ENCODE measurements at regions not wholly inside any gene's neighbourhood (a gene's known extent, or its start where the extent isn't known, plus 50 kb on each side); places are given as distances from the start of the nearest gene placed in this dataset.

GRCh38 chr1:29719253-29719652, 482.9 kb downstream of the PTPRU start:
- TF ChIP-seq, protein P1, sequence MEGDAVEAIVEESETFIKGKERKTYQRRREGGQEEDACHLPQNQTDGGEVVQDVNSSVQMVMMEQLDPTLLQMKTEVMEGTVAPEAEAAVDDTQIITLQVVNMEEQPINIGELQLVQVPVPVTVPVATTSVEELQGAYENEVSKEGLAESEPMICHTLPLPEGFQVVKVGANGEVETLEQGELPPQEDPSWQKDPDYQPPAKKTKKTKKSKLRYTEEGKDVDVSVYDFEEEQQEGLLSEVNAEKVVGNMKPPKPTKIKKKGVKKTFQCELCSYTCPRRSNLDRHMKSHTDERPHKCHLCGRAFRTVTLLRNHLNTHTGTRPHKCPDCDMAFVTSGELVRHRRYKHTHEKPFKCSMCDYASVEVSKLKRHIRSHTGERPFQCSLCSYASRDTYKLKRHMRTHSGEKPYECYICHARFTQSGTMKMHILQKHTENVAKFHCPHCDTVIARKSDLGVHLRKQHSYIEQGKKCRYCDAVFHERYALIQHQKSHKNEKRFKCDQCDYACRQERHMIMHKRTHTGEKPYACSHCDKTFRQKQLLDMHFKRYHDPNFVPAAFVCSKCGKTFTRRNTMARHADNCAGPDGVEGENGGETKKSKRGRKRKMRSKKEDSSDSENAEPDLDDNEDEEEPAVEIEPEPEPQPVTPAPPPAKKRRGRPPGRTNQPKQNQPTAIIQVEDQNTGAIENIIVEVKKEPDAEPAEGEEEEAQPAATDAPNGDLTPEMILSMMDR (IDR thresholded peaks at IDR 0.05): no peak
- TF ChIP-seq POLR2A (IDR thresholded peaks at IDR 0.05): no peak
- intact Hi-C loops (cut with DNase I): no loop called here
- H3K36me3 ChIP-seq: no peaks in the 10 kb centered on the region
- H3K4me1 ChIP-seq: no peaks in the 10 kb centered on the region
- no peak overlapping the region for H3K27ac ChIP-seq
- WGBS, 2 donors: 65 to 66% methylated on average over 4 of the region's 4 CpGs
- no peaks in the 10 kb centered on the region for H3K27me3 ChIP-seq
- H3K4me3 ChIP-seq (replicated peaks in 1 of 3): no peak overlapping the region
- no peak for DNase-seq
- no peaks in the 10 kb centered on the region for H3K9me3 ChIP-seq

GRCh38 chr1:29718791-29719190, 482.5 kb downstream of the PTPRU start:
- Histone ChIP-seq H3K4me3 (replicated peaks in 1 of 3) (no peak overlapping the region), H3K27me3 (no peaks in the 10 kb centered on the region), H3K4me1 (no peaks in the 10 kb centered on the region), H3K36me3 (no peaks in the 10 kb centered on the region), H3K27ac (no peak overlapping the region), H3K9me3 (no peaks in the 10 kb centered on the region)
- TF ChIP-seq, protein P1 (IDR thresholded peaks at IDR 0.05): no peak
- TF ChIP-seq POLR2A (IDR thresholded peaks at IDR 0.05): no peak
- intact Hi-C loops (cut with DNase I): no loop called here
- DNase-seq: no peak

DNA sequence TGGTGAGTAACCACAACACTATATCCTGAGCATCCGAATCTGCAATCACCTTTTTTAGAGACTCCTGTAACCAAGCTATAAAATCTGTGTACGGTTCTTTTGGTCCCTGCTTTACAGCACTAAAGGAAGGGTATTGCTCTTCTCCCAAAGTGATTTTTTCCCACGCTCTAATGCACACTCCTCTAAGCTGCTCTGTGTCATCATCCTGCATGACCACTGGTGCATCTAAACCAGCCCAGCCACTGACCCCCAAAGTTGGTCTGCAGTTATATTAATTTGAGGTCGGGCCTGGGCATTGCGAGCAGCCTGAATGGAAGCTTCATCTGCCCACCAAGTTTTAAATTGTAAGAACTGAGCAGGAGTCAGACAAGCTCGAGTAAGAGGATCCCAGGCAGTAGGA, 480.0 kb downstream of the PTPRU start:
- no peaks in the 10 kb centered on the region for H3K27me3 ChIP-seq
- no peaks in the 10 kb centered on the region for H3K4me1 ChIP-seq
- intact Hi-C loops (cut with DNase I): no loop called here
- no peaks in the 10 kb centered on the region for H3K36me3 ChIP-seq
- WGBS, 2 donors: 64 to 70% methylated on average over 6 of the region's 6 CpGs
- no peak for TF ChIP-seq POLR2A (IDR thresholded peaks at IDR 0.05)
- TF ChIP-seq, protein P1 (IDR thresholded peaks at IDR 0.05): no peak
- no peak overlapping the region for H3K4me3 ChIP-seq (replicated peaks in 1 of 3)
- DNase-seq: no peak
- H3K27ac ChIP-seq: no peak overlapping the region
- no peaks in the 10 kb centered on the region for H3K9me3 ChIP-seq

DNA sequence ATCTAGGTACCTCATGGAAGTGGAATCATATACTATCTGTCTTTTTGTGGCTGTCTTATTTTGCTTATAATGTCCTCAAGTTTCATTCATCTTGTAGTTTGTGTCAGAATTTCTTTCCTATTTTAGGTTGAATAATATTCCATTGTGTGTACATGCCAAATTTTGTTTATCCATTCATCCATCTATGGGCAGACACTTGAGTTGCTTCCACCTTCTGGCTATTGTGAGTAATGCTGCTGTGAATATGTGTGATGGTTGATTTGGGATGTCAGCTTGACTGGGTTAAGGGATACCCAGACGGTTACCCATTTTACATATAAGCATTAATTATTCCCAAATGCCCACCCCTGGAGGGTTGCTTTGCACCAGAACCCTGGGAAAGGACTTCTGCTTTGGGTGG, 477.5 kb downstream of the PTPRU start:
- no peak for DNase-seq
- Histone ChIP-seq H3K4me1 (peaks cover 0 to 2% of the 10 kb centered on the region in 2 donors), H3K4me3 (replicated peaks in 1 of 3) (no peak overlapping the region), H3K36me3 (no peaks in the 10 kb centered on the region), H3K27me3 (no peaks in the 10 kb centered on the region), H3K27ac (no peak overlapping the region), H3K9me3 (no peaks in the 10 kb centered on the region)
- intact Hi-C loops (cut with DNase I): no loop called here
- WGBS, 2 donors: 42 to 43% methylated on average over 1 of the region's 1 CpG
- TF ChIP-seq POLR2A (IDR thresholded peaks at IDR 0.05): no peak
- TF ChIP-seq, protein P1 (IDR thresholded peaks at IDR 0.05): no peak

GRCh38 chr1:29712801-29713200, 476.5 kb downstream of the PTPRU start:
- Histone ChIP-seq H3K9me3 (no peaks in the 10 kb centered on the region), H3K27me3 (no peaks in the 10 kb centered on the region), H3K36me3 (no peaks in the 10 kb centered on the region), H3K27ac (no peak overlapping the region), H3K4me1 (peaks cover 0 to 6% of the 10 kb centered on the region in 2 donors), H3K4me3 (replicated peaks in 1 of 3) (no peak overlapping the region)
- no peak for TF ChIP-seq POLR2A (IDR thresholded peaks at IDR 0.05)
- TF ChIP-seq, protein P1 (IDR thresholded peaks at IDR 0.05): no peak
- intact Hi-C loops (cut with DNase I): no loop called here
- no peak for DNase-seq
- 76 to 78% methylated on average over 7 of the region's 7 CpGs for WGBS, 2 donors

Data from thyroid gland (tissue), 4 donors.